DOHH2 (cell line): ENCODE measurements at regions not wholly inside any gene's neighbourhood (a gene's known extent, or its start where the extent isn't known, plus 50 kb on each side); places are given as distances from the start of the nearest gene placed in this dataset.

Experiments
- CTCF ChIP-seq: fragments of 200-600 bp; sonication (generic); IDR thresholded peaks from one replicate; pipeline ENCODE4 v1.5.1; 2014; ENCODE audit warnings: antibody characterized with exemption, mild to moderate bottlenecking, low read depth, low read length; ENCODE audit not compliant: poor library complexity, severe bottlenecking
- EZH2phosphoT487 ChIP-seq: fragments of 200-600 bp; sonication (generic); IDR thresholded peaks from 2 replicates; pipeline ENCODE4 v1.6.1; 2017; ENCODE audit warnings: borderline replicate concordance, mild to moderate bottlenecking, antibody characterized with exemption, low read length, moderate library complexity, mixed read lengths

DNA sequence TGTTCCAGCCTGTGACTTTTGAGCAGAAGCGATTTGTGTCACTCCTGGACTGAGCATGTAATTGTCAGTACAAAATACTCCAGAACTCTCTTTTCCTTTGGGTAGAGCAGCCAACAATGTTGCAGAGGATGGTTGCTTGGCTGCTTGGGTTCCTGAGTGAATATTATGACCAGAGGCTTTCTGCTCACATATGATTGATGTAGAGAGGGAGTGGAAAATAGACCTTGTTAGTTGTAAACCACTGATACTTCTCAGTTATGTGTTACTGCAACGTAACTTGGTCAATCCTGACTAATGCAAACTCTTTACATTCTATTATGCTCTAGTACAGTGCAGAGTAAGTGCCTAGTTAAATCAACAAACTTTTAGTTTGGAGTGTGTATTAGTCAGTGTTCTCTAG, 322.6 kb upstream of the KCNH8 start:
- TF ChIP-seq CTCF = no peak
- no peak for TF ChIP-seq EZH2phosphoT487
